Stimulated activated CD8-positive, alpha-beta memory T cell treated with anti-CD3 and anti-CD28 coated beads, Interleukin-2, amount 100 ng/mL, for 1 hour (primary cell): ENCODE measurements at regions not wholly inside any gene's neighbourhood (a gene's known extent, or its start where the extent isn't known, plus 50 kb on each side); places are given as distances from the start of the nearest gene placed in this dataset.
"Not testable (repeated sequence)": the region's sequence is repeated elsewhere in the genome, so short reads cannot be mapped to it uniquely, and the experiment has no call there.

Experiments used
- DNase-seq, 2 donors: peaks; one replicate each; pipeline ENCODE4 v3.0.0-alpha.2; 2020; ENCODE audit warnings: low read depth in 2 of 2

GRCh38 chr6:153984811-153985210 lies 54.2 kb upstream of the OPRM1 start:
- no peak for DNase-seq

- no peak for DNase-seq
These were observed 58.9 kb upstream of the OPRM1 start for GRCh38 chr6:153980171-153980570.

- DNase-seq, result not testable (repeated sequence)
These were observed 60.0 kb upstream of the OPRM1 start for GRCh38 chr6:153978911-153979548.

- no peak for DNase-seq
These were observed 61.9 kb upstream of the OPRM1 start for GRCh38 chr6:153976921-153977693.

GRCh38 chr6:153966001-153966400 lies 73.0 kb upstream of the OPRM1 start:
- DNase-seq, result no peak

GRCh38 chr6:153963352-153963751 lies 75.7 kb upstream of the OPRM1 start:
- no peak for DNase-seq

GRCh38 chr6:153962555-153962954 lies 76.5 kb upstream of the OPRM1 start:
- no peak for DNase-seq

- DNase-seq, result no peak
These were observed 78.3 kb upstream of the OPRM1 start for GRCh38 chr6:153960741-153961140.

GRCh38 chr6:153960281-153960680 lies 78.8 kb upstream of the OPRM1 start:
- DNase-seq, result no peak

GRCh38 chr6:153959276-153959675 lies 79.8 kb upstream of the OPRM1 start:
- DNase-seq, result no peak

- DNase-seq, result no peak
These were observed 80.2 kb upstream of the OPRM1 start for GRCh38 chr6:153958860-153959259.

GRCh38 chr6:153957394-153957793 lies 81.6 kb upstream of the OPRM1 start:
- DNase-seq, result no peak

- no peak for DNase-seq
These were observed 82.2 kb upstream of the OPRM1 start for GRCh38 chr6:153956808-153957207.

- no peak for DNase-seq
These were observed 89.4 kb upstream of the OPRM1 start for GRCh38 chr6:153949616-153950015.

- DNase-seq, result no peak
These were observed 91.1 kb upstream of the OPRM1 start for GRCh38 chr6:153947808-153948447.

GRCh38 chr6:153944201-153944600 lies 94.8 kb upstream of the OPRM1 start:
- DNase-seq, result no peak

GRCh38 chr6:153942361-153942760 lies 96.7 kb upstream of the OPRM1 start:
- no peak for DNase-seq

GRCh38 chr6:153941768-153942167 lies 97.3 kb upstream of the OPRM1 start:
- no peak for DNase-seq

GRCh38 chr6:153938876-153939275 lies 100.2 kb upstream of the OPRM1 start:
- no peak for DNase-seq

GRCh38 chr6:153931431-153931830 lies 107.6 kb upstream of the OPRM1 start:
- DNase-seq, result no peak

GRCh38 chr6:153927867-153928266 lies 111.2 kb upstream of the OPRM1 start:
- DNase-seq, result no peak

GRCh38 chr6:153898360-153899059 lies 140.5 kb upstream of the OPRM1 start:
- no peak for DNase-seq
